GM12878 (cell line): ENCODE measurements at regions not wholly inside any gene's neighbourhood (a gene's known extent, or its start where the extent isn't known, plus 50 kb on each side); places are given as distances from the start of the nearest gene placed in this dataset.

ENCODE experiments used
- ATAC-seq: fragments of 200-7000 bp; cut with Tn5 transposase; 3 replicates; pipeline ENCODE4 v1.9.1; 2020; ENCODE audit warnings: mild to moderate bottlenecking, moderate library complexity
- BruUV-seq: library from RNA; stranded (reverse); fragments of 400-500 nt; replicated peaks from 2 replicates; lab custom pipeline; 2021; lab: Mats Ljungman, UMichigan
- CTCF ChIA-PET: fragments of 300-600 bp; sonication (Branson Sonifier 250); formaldehyde crosslinking; extraction: SDS; loops from one replicate; lab custom pipeline; 2021; ENCODE audit warnings: inconsistent platforms; lab: Yijun Ruan, JAX
- POLR2A ChIA-PET: fragments of 350-600 bp; formaldehyde crosslinking; extraction: SDS; loops from one replicate; lab custom pipeline; 2021; ENCODE audit warnings: inconsistent platforms; lab: Charles Lee
- RAD21 ChIA-PET: fragments of 300-600 bp; sonication (Branson Sonifier 250); formaldehyde crosslinking; loops from one replicate; lab custom pipeline; 2023; ENCODE audit warnings: antibody characterized with exemption; ENCODE audit not compliant: unreplicated experiment; lab: Charles Lee
- SMC1A ChIA-PET: fragments of 300-600 bp; sonication (Branson Sonifier 250); formaldehyde crosslinking; loops from one replicate; lab custom pipeline; 2023; ENCODE audit not compliant: unreplicated experiment, uncharacterized antibody; lab: Charles Lee
- DNase-seq: peaks from one replicate; pipeline ENCODE4 v3.0.0-alpha.2; 2011; ENCODE audit warnings: low read depth, low spot score
- FAIRE-seq: peaks from 3 replicates; lab custom pipeline; 2011; peaks lifted over from hg19 to GRCh38; lab: Jason Lieb, UNC
- H2AFZ ChIP-seq: 2 replicates; pipeline ENCODE4 v1.6.0; 2011; ENCODE audit warnings: low read depth, low read length, control low read depth; ENCODE audit not compliant: control insufficient read depth
- H3K27ac ChIP-seq: 2 replicates; pipeline ENCODE4 v1.5.1; 2011; ENCODE audit warnings: control low read depth; ENCODE audit not compliant: control insufficient read depth, insufficient read depth
- H3K27me3 ChIP-seq, 2 experiments: replicated peaks in 1 of 2; 2 replicates each; pipeline versions ENCODE4 v1.6.0 to v1.6.1; 2011; ENCODE audit warnings: low read length in 1 of 2; ENCODE audit not compliant: control insufficient read depth in 2 of 2, insufficient read depth in 2 of 2
- H3K36me3 ChIP-seq, 2 experiments: 2 replicates each; pipeline ENCODE4 v1.5.1; 2011; ENCODE audit warnings: low read length in 1 of 2; ENCODE audit not compliant: control insufficient read depth in 2 of 2, insufficient read depth in 2 of 2
- H3K4me1 ChIP-seq: 2 replicates; pipeline ENCODE4 v1.6.1; 2011; ENCODE audit warnings: mild to moderate bottlenecking, low read length, moderate library complexity, mixed read lengths; ENCODE audit not compliant: control insufficient read depth, insufficient read depth
- H3K4me2 ChIP-seq: 2 replicates; pipeline ENCODE4 v1.6.0; 2011; ENCODE audit warnings: control low read depth; ENCODE audit not compliant: control insufficient read depth, insufficient read depth
- H3K4me3 ChIP-seq: fragments of 200-600 bp; sonication (generic); 2 replicates; pipeline ENCODE4 v1.5.1; 2016
- H3K79me2 ChIP-seq: 2 replicates; pipeline ENCODE4 v1.6.0; 2011; ENCODE audit warnings: low read length; ENCODE audit not compliant: control insufficient read depth, insufficient read depth
- H3K9ac ChIP-seq: 2 replicates; pipeline ENCODE4 v1.8.0; 2011; ENCODE audit warnings: low read length, control low read depth, mixed read lengths; ENCODE audit not compliant: control insufficient read depth, insufficient read depth
- H3K9me3 ChIP-seq: replicated peaks from 3 replicates; pipeline ENCODE4 v1.5.1; 2011; ENCODE audit warnings: mild to moderate bottlenecking, low read length; ENCODE audit not compliant: control insufficient read depth, insufficient read depth
- H4K20me1 ChIP-seq: 2 replicates; pipeline ENCODE4 v1.6.0; 2011; ENCODE audit not compliant: control insufficient read depth, insufficient read depth
- ATF2 ChIP-seq: IDR thresholded peaks from 2 replicates; pipeline ENCODE4 v1.6.1; 2012; ENCODE audit warnings: low read length, inconsistent platforms
- GABPA ChIP-seq: IDR thresholded peaks from 2 replicates; pipeline ENCODE4 v1.6.1; 2014; ENCODE audit warnings: antibody characterized with exemption, low read depth, mild to moderate bottlenecking, inconsistent platforms
- KAT2A ChIP-seq: conservative IDR thresholded peaks from 2 replicates; pipeline ENCODE4 v1.6.1; 2011; ENCODE audit warnings: low read depth, low read length; ENCODE audit not compliant: control insufficient read depth
- NFIC ChIP-seq: IDR thresholded peaks from 2 replicates; pipeline ENCODE4 v1.6.1; 2012; ENCODE audit warnings: low read depth, mild to moderate bottlenecking, inconsistent platforms, low read length, moderate library complexity
- POLR2AphosphoS5 ChIP-seq: IDR thresholded peaks from 2 replicates; pipeline ENCODE4 v1.6.1; 2011; ENCODE audit warnings: mild to moderate bottlenecking, low read length, inconsistent platforms
- POU2F2 ChIP-seq: IDR thresholded peaks from 3 replicates; pipeline ENCODE4 v1.6.1; 2011; ENCODE audit warnings: low read depth, mild to moderate bottlenecking, low read length, borderline replicate concordance
- RAD51 ChIP-seq: fragments of 450-650 bp; IDR thresholded peaks from 2 replicates; pipeline ENCODE4 v1.6.1; 2016; ENCODE audit warnings: moderate library complexity, mild to moderate bottlenecking, inconsistent platforms
- SMC3 ChIP-seq: IDR thresholded peaks from 2 replicates; pipeline ENCODE4 v1.6.1; 2011; ENCODE audit warnings: low read length, improper control_type of control experiment, borderline replicate concordance
- SP1 ChIP-seq: IDR thresholded peaks from one replicate; pipeline ENCODE4 v1.6.1; 2011; ENCODE audit warnings: low read depth, low read length
- SRF ChIP-seq, 2 experiments: IDR thresholded peaks; 2 replicates each; pipeline ENCODE4 v1.6.1; 2011; ENCODE audit warnings: low read depth in 2 of 2, low read length in 2 of 2, mild to moderate bottlenecking in 1 of 2, moderate library complexity in 1 of 2
- STAT3 ChIP-seq: IDR thresholded peaks from 2 replicates; pipeline ENCODE4 v1.6.1; 2011; ENCODE audit warnings: low read depth, low read length, improper control_type of control experiment
- SUPT20H ChIP-seq: IDR thresholded peaks from 2 replicates; pipeline ENCODE4 v1.6.1; 2011; ENCODE audit warnings: low read depth, mild to moderate bottlenecking, low read length, moderate library complexity, borderline replicate concordance; ENCODE audit not compliant: control insufficient read depth
- WGBS: methylation state at CpG from one replicate; pipeline ENCODE4 v1.1.6; 2016; ENCODE audit warnings: low lambda C conversion rate; ENCODE audit not compliant: insufficient replicate concordance, insufficient coverage; ENCODE audit errors: missing lambda C conversion rate; 5-methylcytosine and 5-hydroxymethylcytosine counted together
- in situ Hi-C: fragments of 300-500 bp; cut with MboI; formaldehyde crosslinking; loops from 9 replicates; pipeline ENCODE4 v1.14.3; 2018; ENCODE audit warnings: mixed read lengths
- intact Hi-C: fragments of 100-400 bp; cut with micrococcal nuclease; formaldehyde crosslinking; loops from one replicate; pipeline ENCODE4 v1.14.2; 2022; ENCODE audit not compliant: unreplicated experiment
- TF ChIP-seq, protein P1 (sequence below): fragments of 450-650 bp; formaldehyde crosslinking; IDR thresholded peaks from 2 replicates; pipeline ENCODE4 v1.4.0; 2022; ENCODE audit warnings: mild to moderate bottlenecking, moderate library complexity

DNA sequence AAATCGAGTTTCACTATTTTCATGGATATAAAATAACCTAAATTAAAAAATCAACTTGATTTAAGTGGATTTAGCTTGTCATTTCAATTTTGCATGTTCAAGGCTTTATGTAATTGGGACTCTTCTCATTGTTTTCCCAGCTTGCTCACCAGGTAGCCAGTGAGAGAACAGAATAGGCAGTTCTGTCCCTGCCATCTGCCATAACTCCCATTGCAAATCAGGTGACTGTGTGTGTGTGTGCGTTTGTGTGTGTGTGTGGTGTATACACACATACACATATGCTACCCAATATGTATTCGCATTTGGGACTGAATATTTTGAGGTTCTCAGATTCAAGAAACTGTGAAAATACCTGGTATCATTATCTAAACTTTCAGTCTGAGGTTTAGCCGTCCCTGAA lies 1069.8 kb downstream of the IGSF11 start (continued):
- TF ChIP-seq GABPA (no peak), SRF (IDR thresholded peaks at IDR 0.05; ENCODE audit: low read depth in 2 of 2, low read length in 2 of 2) (no peak), RAD51 (no peak), ATF2 (no peak), POU2F2 (no peak), STAT3 (no peak)

GRCh38 chr3:117977504-117978228 lies 1057.0 kb downstream of the IGSF11 start:
- ATAC-seq (no peak), FAIRE-seq (no peak), DNase-seq (no peak)
- no TSS peak for BruUV-seq
- H3K79me2 ChIP-seq = no peaks in the 10 kb centered on the region
- ChIA-PET RAD21 (no interaction called here), SMC1A (no interaction called here), POLR2A (no interaction called here), CTCF (no interaction called here)
- no peaks in the 10 kb centered on the region for H3K4me1 ChIP-seq
- H3K9me3 ChIP-seq = no peaks in the 10 kb centered on the region
- no peak overlapping the region for H3K4me3 ChIP-seq
- in situ Hi-C loops = no loop called here
- H4K20me1 ChIP-seq = no peaks in the 10 kb centered on the region
- no peak overlapping the region for H3K9ac ChIP-seq
- TF ChIP-seq SUPT20H (no peak), SMC3 (no peak), SP1 (no peak), KAT2A (no peak), NFIC (no peak), POLR2AphosphoS5 (no peak), ATF2 (no peak)
- TF ChIP-seq, protein P1, sequence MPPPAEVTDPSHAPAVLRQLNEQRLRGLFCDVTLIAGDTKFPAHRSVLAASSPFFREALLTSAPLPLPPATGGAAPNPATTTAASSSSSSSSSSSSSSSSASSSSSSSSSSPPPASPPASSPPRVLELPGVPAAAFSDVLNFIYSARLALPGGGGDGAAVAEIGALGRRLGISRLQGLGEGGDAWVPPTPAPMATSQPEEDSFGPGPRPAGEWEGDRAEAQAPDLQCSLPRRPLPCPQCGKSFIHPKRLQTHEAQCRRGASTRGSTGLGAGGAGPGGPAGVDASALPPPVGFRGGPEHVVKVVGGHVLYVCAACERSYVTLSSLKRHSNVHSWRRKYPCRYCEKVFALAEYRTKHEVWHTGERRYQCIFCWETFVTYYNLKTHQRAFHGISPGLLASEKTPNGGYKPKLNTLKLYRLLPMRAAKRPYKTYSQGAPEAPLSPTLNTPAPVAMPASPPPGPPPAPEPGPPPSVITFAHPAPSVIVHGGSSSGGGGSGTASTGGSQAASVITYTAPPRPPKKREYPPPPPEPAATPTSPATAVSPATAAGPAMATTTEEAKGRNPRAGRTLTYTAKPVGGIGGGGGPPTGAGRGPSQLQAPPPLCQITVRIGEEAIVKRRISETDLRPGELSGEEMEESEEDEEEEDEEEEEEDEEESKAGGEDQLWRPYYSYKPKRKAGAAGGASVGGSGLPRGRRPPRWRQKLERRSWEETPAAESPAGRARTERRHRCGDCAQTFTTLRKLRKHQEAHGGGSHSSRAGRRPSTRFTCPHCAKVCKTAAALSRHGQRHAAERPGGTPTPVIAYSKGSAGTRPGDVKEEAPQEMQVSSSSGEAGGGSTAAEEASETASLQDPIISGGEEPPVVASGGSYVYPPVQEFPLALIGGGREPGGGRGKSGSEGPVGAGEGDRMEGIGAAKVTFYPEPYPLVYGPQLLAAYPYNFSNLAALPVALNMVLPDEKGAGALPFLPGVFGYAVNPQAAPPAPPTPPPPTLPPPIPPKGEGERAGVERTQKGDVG (CRISPR knock-in tag) = no peak
- WGBS = 0% methylated on average over 3 of the region's 3 CpGs
- no peak overlapping the region for H3K4me2 ChIP-seq
- H2AFZ ChIP-seq = no peak overlapping the region
- no peaks in the 10 kb centered on the region for H3K27me3 ChIP-seq
- intact Hi-C loops = no loop called here
- no peaks in the 10 kb centered on the region for H3K36me3 ChIP-seq
- H3K27ac ChIP-seq = no peak overlapping the region
